K562 (cell line): ENCODE measurements at regions not wholly inside any gene's neighbourhood (a gene's known extent, or its start where the extent isn't known, plus 50 kb on each side); places are given as distances from the start of the nearest gene placed in this dataset.

Experiments
- ATAC-seq: fragments of 200-7000 bp; cut with Tn5 transposase; 3 replicates; pipeline ENCODE4 v1.9.1; 2020; ENCODE audit warnings: moderate library complexity
- BruUV-seq: library from RNA; stranded (reverse); fragments of 400-500 nt; replicated peaks from 2 replicates; lab custom pipeline; 2021; lab: Mats Ljungman, UMichigan
- CTCF ChIA-PET: fragments of 300-600 bp; formaldehyde crosslinking; extraction: SDS; loops from one replicate; lab custom pipeline; 2021; ENCODE audit warnings: low intra/inter-chr PET ratio; lab: Yijun Ruan, JAX
- POLR2A ChIA-PET: fragments of 300-600, 350-650 bp; sonication (Branson Sonifier 250); formaldehyde crosslinking; extraction: SDS; loops from one replicate; lab custom pipeline; 2021; ENCODE audit warnings: antibody characterized with exemption, inconsistent platforms; lab: Yijun Ruan, JAX
- DNase-seq, 4 experiments: peaks; one replicate each; pipeline versions ENCODE4 v3.0.0 to v3.0.0-alpha.2; 2011 to 2018; ENCODE audit warnings: low spot score in 3 of 4, mixed read lengths in 3 of 4; ENCODE audit errors: extremely low read depth in 1 of 4
- FAIRE-seq: peaks from 2 replicates; lab custom pipeline; 2011; peaks lifted over from hg19 to GRCh38; lab: Jason Lieb, UNC
- H2AFZ ChIP-seq: 2 replicates; pipeline ENCODE4 v1.6.0; 2011; ENCODE audit warnings: low read depth, low read length, control low read depth, inconsistent platforms
- H3K27ac ChIP-seq: fragments of 200-600 bp; 3 replicates; pipeline ENCODE4 v1.8.0; 2011; ENCODE audit warnings: low read depth, mild to moderate bottlenecking, control low read depth, inconsistent platforms, low read length, moderate library complexity, mixed read lengths; ENCODE audit errors: extremely low read depth
- H3K27me3 ChIP-seq, 2 experiments: fragments of 300-600 bp in 1 of 2; 2 replicates in 1 of 2; 3 replicates in 1 of 2; pipeline versions ENCODE4 v1.6.0 to v1.8.0; 2011; ENCODE audit warnings: inconsistent platforms in 2 of 2, low read length in 2 of 2, mild to moderate bottlenecking in 1 of 2, mixed read lengths in 1 of 2, moderate library complexity in 1 of 2; ENCODE audit not compliant: control insufficient read depth in 2 of 2, insufficient read depth in 2 of 2
- H3K36me3 ChIP-seq: fragments of 300-600 bp; 3 replicates; pipeline ENCODE4 v1.8.0; 2011; ENCODE audit warnings: mild to moderate bottlenecking, low read length, inconsistent platforms; ENCODE audit not compliant: control insufficient read depth, insufficient read depth
- H3K4me1 ChIP-seq, 2 experiments: fragments of 200-600 bp in 1 of 2; replicated peaks in 1 of 2; 2 replicates in 1 of 2; 3 replicates in 1 of 2; pipeline versions ENCODE4 v1.5.1 to v1.8.0; 2011; ENCODE audit warnings: inconsistent platforms in 2 of 2, low read length in 2 of 2, mild to moderate bottlenecking in 1 of 2, mixed read lengths in 1 of 2, moderate library complexity in 1 of 2; ENCODE audit not compliant: control insufficient read depth in 2 of 2, insufficient read depth in 2 of 2
- H3K4me2 ChIP-seq: 2 replicates; pipeline ENCODE4 v1.6.1; 2011; ENCODE audit warnings: low read length, control low read depth, inconsistent platforms, mixed read lengths; ENCODE audit not compliant: insufficient read depth
- H3K4me3 ChIP-seq: fragments of 200-600 bp; sonication (generic), shearing (Covaris generic); 2 replicates; pipeline ENCODE4 v1.5.1; 2016; ENCODE audit warnings: control low read depth, inconsistent platforms
- H3K79me2 ChIP-seq: fragments of 200-600 bp; 3 replicates; pipeline ENCODE4 v1.8.0; 2011; ENCODE audit warnings: low read length, inconsistent platforms; ENCODE audit not compliant: control insufficient read depth, insufficient read depth
- H3K9ac ChIP-seq, 2 experiments: 2 replicates each; pipeline versions ENCODE4 v1.6.0 to v1.6.1; 2011; ENCODE audit warnings: low read depth in 2 of 2, low read length in 2 of 2, control low read depth in 1 of 2, inconsistent platforms in 1 of 2, mild to moderate bottlenecking in 1 of 2, mixed read lengths in 1 of 2; ENCODE audit not compliant: insufficient read depth in 1 of 2
- H3K9me1 ChIP-seq: one replicate; pipeline ENCODE4 v1.6.0; 2011; ENCODE audit warnings: inconsistent platforms, mild to moderate bottlenecking, low read length, moderate library complexity; ENCODE audit not compliant: control insufficient read depth, insufficient read depth
- H3K9me3 ChIP-seq: replicated peaks from 2 replicates; pipeline ENCODE4 v1.5.1; 2011; ENCODE audit warnings: low read depth, low read length, inconsistent platforms; ENCODE audit not compliant: control insufficient read depth, insufficient read depth
- H4K20me1 ChIP-seq: replicated peaks from 2 replicates; pipeline ENCODE4 v1.6.1; 2011; ENCODE audit warnings: low read length, inconsistent platforms, mixed read lengths; ENCODE audit not compliant: control insufficient read depth, insufficient read depth
- HMGN3 ChIP-seq: IDR thresholded peaks from 2 replicates; pipeline ENCODE4 v1.6.1; 2011; ENCODE audit warnings: borderline replicate concordance, low read depth, mild to moderate bottlenecking, mixed read lengths, low read length; ENCODE audit not compliant: insufficient read length; ENCODE audit errors: extremely low read depth
- LCOR ChIP-seq: sonication (generic); formaldehyde crosslinking; IDR thresholded peaks from 2 replicates; pipeline ENCODE4 v1.8.0; 2022; ENCODE audit warnings: mild to moderate bottlenecking, missing genetic modification reagents
- RBM39 ChIP-seq: fragments of 200-400 bp; formaldehyde crosslinking; optimal IDR thresholded peaks from 2 replicates; pipeline ENCODE3; 2018; ENCODE audit warnings: low read depth, low read length
- TCF7L2 ChIP-seq: fragments of 150-350 bp; IDR thresholded peaks from 2 replicates; pipeline ENCODE4 v1.6.1; 2016; ENCODE audit warnings: low read depth, mild to moderate bottlenecking, low read length, moderate library complexity
- ZNF347 ChIP-seq: fragments of 450-650 bp; formaldehyde crosslinking; IDR thresholded peaks from 2 replicates; pipeline ENCODE4 v1.4.0; 2020; ENCODE audit warnings: low read depth, mild to moderate bottlenecking, moderate library complexity
- WGBS: fragments of 100-300 bp; shearing (Covaris generic); methylation state at CpG from one replicate; pipeline ENCODE4 v1.1.6; 2016; ENCODE audit warnings: low coverage, mixed read lengths; ENCODE audit not compliant: insufficient coverage; ENCODE audit errors: missing lambda C conversion rate; 5-methylcytosine and 5-hydroxymethylcytosine counted together
- in situ Hi-C: fragments of 300-500 bp; cut with MboI; formaldehyde crosslinking; loops from 4 replicates; pipeline ENCODE4 v1.15.0; 2018; ENCODE audit warnings: inconsistent platforms, mixed read lengths
- intact Hi-C: fragments of 100-400 bp; cut with micrococcal nuclease; formaldehyde crosslinking; loops from 2 replicates; pipeline ENCODE4 v1.14.2; 2022
- TF ChIP-seq, protein P1 (sequence below): fragments of 450-650 bp; IDR thresholded peaks from 2 replicates; pipeline ENCODE4 v1.7.0; 2016; ENCODE audit warnings: borderline replicate concordance
- TF ChIP-seq, protein P2 (sequence below): fragments of 450-650 bp; formaldehyde crosslinking; IDR thresholded peaks from 2 replicates; pipeline ENCODE4 v1.4.0; 2020; ENCODE audit warnings: mild to moderate bottlenecking, moderate library complexity
- TF ChIP-seq, protein P3 (sequence below): sonication (generic); formaldehyde crosslinking; IDR thresholded peaks from 2 replicates; pipeline ENCODE4 v1.8.0; 2022; ENCODE audit warnings: missing genetic modification reagents, mild to moderate bottlenecking, borderline replicate concordance
- TF ChIP-seq, protein P4 (sequence below): sonication (generic); formaldehyde crosslinking; IDR thresholded peaks from 2 replicates; pipeline ENCODE4 v1.8.1; 2023; ENCODE audit warnings: mild to moderate bottlenecking, missing genetic modification reagents

DNA sequence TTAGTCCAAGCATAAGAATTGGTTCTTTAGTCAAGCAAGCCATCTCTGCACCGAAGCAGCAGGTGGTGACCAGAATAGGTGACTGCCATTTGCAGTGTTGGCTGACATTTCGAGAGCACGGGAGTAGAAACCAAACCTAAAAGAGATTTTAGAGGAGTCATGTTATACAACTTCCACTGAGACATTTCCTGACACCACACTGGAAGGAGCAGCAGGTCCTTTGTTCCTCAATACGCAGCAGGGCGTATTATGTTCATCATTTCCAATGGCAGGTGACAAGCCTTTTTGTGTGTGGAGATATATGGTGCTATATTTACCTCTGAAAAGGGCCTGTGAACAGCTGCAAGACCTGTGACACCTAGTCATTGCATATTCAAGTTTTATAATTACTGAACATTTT, 418.8 kb upstream of the NETO1 start (continued):
- no peak for TF ChIP-seq TCF7L2
- TF ChIP-seq RBM39 = no peak
- TF ChIP-seq, protein P1, sequence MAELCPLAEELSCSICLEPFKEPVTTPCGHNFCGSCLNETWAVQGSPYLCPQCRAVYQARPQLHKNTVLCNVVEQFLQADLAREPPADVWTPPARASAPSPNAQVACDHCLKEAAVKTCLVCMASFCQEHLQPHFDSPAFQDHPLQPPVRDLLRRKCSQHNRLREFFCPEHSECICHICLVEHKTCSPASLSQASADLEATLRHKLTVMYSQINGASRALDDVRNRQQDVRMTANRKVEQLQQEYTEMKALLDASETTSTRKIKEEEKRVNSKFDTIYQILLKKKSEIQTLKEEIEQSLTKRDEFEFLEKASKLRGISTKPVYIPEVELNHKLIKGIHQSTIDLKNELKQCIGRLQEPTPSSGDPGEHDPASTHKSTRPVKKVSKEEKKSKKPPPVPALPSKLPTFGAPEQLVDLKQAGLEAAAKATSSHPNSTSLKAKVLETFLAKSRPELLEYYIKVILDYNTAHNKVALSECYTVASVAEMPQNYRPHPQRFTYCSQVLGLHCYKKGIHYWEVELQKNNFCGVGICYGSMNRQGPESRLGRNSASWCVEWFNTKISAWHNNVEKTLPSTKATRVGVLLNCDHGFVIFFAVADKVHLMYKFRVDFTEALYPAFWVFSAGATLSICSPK = no peak
- TF ChIP-seq, protein P2, sequence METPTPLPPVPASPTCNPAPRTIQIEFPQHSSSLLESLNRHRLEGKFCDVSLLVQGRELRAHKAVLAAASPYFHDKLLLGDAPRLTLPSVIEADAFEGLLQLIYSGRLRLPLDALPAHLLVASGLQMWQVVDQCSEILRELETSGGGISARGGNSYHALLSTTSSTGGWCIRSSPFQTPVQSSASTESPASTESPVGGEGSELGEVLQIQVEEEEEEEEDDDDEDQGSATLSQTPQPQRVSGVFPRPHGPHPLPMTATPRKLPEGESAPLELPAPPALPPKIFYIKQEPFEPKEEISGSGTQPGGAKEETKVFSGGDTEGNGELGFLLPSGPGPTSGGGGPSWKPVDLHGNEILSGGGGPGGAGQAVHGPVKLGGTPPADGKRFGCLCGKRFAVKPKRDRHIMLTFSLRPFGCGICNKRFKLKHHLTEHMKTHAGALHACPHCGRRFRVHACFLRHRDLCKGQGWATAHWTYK (CRISPR knock-in tag) = no peak

DNA sequence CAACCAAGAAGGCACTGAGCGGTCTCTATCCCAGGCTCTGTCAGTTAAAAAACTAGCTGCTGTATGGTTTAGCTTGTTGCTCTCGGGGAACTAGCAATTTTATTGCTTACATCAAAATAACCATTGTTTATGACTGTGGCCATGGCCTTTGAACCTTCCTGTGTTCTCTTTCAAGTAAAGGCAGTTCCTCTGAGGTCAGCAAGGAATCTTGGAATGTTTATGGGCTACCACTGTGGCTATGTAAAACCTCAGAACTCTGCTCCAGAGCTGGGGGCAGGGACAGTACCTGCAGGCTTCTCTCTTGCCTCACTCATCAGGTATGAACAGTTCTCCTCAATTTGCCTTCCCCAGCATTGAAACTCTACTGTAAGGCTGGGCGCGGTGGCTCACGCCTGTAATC, 416.0 kb upstream of the NETO1 start:
- H3K79me2 ChIP-seq = no peaks in the 10 kb centered on the region
- H3K4me1 ChIP-seq = no peaks in the 10 kb centered on the region
- H4K20me1 ChIP-seq = no peaks in the 10 kb centered on the region
- no peak overlapping the region for H3K4me2 ChIP-seq
- no peak for ATAC-seq
- no peak for FAIRE-seq
- no peak overlapping the region for H3K4me3 ChIP-seq
- in situ Hi-C loops (no loop called here), intact Hi-C loops (no loop called here)
- H3K27me3 ChIP-seq = no peaks in the 10 kb centered on the region
- H3K36me3 ChIP-seq = no peaks in the 10 kb centered on the region
- no peaks in the 10 kb centered on the region for H3K9me3 ChIP-seq
- H2AFZ ChIP-seq = no peak overlapping the region
- ChIA-PET POLR2A (interaction anchor here (0.9 kb wide), 1 partner anchor 11 kb away, joined by 4 read pairs; no protein-coding TSS in a partner anchor), CTCF (no interaction called here)
- H3K9ac ChIP-seq = no peak overlapping the region
- H3K9me1 ChIP-seq = no peaks in the 10 kb centered on the region
- DNase-seq = no peak
- no TSS peak for BruUV-seq
- 8% methylated on average over 2 of the region's 5 CpGs for WGBS
- no peak overlapping the region for H3K27ac ChIP-seq
- TF ChIP-seq, protein P3, sequence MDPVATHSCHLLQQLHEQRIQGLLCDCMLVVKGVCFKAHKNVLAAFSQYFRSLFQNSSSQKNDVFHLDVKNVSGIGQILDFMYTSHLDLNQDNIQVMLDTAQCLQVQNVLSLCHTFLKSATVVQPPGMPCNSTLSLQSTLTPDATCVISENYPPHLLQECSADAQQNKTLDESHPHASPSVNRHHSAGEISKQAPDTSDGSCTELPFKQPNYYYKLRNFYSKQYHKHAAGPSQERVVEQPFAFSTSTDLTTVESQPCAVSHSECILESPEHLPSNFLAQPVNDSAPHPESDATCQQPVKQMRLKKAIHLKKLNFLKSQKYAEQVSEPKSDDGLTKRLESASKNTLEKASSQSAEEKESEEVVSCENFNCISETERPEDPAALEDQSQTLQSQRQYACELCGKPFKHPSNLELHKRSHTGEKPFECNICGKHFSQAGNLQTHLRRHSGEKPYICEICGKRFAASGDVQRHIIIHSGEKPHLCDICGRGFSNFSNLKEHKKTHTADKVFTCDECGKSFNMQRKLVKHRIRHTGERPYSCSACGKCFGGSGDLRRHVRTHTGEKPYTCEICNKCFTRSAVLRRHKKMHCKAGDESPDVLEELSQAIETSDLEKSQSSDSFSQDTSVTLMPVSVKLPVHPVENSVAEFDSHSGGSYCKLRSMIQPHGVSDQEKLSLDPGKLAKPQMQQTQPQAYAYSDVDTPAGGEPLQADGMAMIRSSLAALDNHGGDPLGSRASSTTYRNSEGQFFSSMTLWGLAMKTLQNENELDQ (CRISPR knock-in tag) = no peak
- TF ChIP-seq LCOR (CRISPR knock-in tag) = no peak
- no peak for TF ChIP-seq HMGN3
- no peak for TF ChIP-seq ZNF347 (CRISPR knock-in tag)
- TF ChIP-seq, protein P4, sequence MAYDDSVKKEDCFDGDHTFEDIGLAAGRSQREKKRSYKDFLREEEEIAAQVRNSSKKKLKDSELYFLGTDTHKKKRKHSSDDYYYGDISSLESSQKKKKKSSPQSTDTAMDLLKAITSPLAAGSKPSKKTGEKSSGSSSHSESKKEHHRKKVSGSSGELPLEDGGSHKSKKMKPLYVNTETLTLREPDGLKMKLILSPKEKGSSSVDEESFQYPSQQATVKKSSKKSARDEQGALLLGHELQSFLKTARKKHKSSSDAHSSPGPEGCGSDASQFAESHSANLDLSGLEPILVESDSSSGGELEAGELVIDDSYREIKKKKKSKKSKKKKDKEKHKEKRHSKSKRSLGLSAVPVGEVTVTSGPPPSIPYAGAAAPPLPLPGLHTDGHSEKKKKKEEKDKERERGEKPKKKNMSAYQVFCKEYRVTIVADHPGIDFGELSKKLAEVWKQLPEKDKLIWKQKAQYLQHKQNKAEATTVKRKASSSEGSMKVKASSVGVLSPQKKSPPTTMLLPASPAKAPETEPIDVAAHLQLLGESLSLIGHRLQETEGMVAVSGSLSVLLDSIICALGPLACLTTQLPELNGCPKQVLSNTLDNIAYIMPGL (CRISPR knock-in tag) = no peak
